GM10248 (cell line): ENCODE measurements at regions not wholly inside any gene's neighbourhood (a gene's known extent, or its start where the extent isn't known, plus 50 kb on each side); places are given as distances from the start of the nearest gene placed in this dataset.
"Not testable (repeated sequence)": the region's sequence is repeated elsewhere in the genome, so short reads cannot be mapped to it uniquely, and the experiment has no call there.

Experiments used
- CTCF ChIA-PET: fragments of 300-600 bp; sonication (Branson Sonifier 250); formaldehyde crosslinking; extraction: SDS; loops from one replicate; lab custom pipeline; 2021; ENCODE audit warnings: antibody characterized with exemption; lab: Yijun Ruan, JAX
- POLR2A ChIA-PET: fragments of 350-650 bp; sonication (Branson Sonifier 250); formaldehyde crosslinking; extraction: SDS; loops from one replicate; lab custom pipeline; 2020; ENCODE audit warnings: antibody characterized with exemption; lab: Yijun Ruan, JAX
- DNase-seq: peaks from one replicate; pipeline ENCODE4 v3.0.0; 2012; ENCODE audit errors: extremely low spot score
- TF ChIP-seq, protein P1 (sequence below): IDR thresholded peaks from 2 replicates; pipeline ENCODE4 v1.5.1; 2012; ENCODE audit warnings: mild to moderate bottlenecking, low read depth; ENCODE audit errors: extremely low read depth, missing control alignments, control extremely low read depth

DNA sequence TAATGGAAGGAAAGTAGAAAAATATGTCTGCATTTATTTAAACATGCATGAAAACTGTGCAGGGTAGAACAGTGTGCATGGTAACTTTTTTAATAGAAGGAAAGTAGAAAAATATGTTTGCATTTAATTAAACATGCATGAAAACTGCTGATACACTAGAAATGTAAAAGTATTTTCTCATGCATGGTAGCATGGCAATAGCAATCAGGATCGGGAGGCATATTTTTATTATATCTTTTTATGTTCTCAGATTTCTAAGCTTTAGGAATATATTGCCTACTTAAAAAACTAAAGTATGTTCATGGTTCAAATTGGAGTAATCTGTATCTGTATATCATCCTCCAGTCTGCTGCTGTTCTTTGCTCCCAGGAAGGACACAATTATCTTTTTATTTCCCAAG lies 1468.9 kb upstream of the GBE1 start:
- POLR2A ChIA-PET = no interaction called here
- TF ChIP-seq, protein P1, sequence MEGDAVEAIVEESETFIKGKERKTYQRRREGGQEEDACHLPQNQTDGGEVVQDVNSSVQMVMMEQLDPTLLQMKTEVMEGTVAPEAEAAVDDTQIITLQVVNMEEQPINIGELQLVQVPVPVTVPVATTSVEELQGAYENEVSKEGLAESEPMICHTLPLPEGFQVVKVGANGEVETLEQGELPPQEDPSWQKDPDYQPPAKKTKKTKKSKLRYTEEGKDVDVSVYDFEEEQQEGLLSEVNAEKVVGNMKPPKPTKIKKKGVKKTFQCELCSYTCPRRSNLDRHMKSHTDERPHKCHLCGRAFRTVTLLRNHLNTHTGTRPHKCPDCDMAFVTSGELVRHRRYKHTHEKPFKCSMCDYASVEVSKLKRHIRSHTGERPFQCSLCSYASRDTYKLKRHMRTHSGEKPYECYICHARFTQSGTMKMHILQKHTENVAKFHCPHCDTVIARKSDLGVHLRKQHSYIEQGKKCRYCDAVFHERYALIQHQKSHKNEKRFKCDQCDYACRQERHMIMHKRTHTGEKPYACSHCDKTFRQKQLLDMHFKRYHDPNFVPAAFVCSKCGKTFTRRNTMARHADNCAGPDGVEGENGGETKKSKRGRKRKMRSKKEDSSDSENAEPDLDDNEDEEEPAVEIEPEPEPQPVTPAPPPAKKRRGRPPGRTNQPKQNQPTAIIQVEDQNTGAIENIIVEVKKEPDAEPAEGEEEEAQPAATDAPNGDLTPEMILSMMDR = no peak
- CTCF ChIA-PET = no interaction called here
- no peak for DNase-seq

DNA sequence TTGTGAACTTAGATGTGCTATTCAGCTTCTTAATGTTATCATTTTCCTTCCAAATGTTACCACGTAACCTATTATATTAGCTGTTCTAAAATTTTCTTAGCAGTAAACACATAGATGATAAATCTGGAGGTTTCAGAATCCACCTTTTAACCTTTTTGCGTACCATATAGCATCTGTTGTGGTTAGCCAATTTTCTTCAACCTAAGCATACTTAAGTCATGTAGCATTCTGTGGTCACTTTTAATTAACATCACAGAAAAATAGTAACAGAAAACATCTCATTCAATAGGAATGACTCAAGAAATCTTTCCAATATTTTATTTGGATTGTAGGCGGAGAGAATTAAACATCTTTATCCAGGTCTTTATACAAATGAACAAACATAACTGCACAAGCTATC lies 1465.3 kb upstream of the GBE1 start:
- TF ChIP-seq, protein P1 = no peak
- DNase-seq = no peak
- POLR2A ChIA-PET = no interaction called here
- CTCF ChIA-PET = no interaction called here

DNA sequence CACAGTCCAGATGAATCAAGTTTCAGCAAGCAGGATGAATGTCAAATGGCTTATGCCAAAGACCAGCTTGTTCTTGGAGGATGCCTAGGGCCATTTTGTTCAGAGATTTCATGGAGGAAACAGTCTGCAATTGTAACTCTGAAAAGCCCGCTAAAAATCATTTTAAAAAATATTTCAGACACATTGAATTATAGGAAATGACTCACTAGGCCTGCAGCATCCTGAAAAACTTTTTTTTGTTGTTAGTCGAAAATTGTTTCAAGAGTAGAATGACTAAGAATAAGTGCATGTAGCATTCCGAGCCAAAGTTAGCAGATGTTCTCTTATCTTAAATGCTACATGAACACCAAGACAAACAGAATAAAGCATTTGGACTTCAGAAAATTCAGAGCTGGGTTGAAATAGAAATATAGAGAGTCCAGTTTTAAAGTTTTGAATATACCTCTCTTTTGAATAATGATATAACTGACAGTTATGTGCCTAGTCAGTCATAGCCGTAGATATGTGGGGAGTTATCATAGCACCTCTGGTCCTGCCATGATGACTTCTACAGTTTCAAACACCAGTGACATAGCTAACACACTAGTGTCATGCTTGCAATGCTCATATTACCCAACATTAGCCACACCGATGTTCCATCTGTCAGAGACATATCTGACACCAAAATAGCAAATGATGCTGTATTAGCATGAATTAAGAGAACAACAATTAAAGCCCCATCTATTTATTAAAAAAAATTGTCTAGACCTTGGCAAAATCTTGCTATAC lies 1462.8 kb upstream of the GBE1 start:
- ChIA-PET CTCF (no interaction called here), POLR2A (no interaction called here)
- no peak for DNase-seq
- TF ChIP-seq, protein P1 = no peak

DNA sequence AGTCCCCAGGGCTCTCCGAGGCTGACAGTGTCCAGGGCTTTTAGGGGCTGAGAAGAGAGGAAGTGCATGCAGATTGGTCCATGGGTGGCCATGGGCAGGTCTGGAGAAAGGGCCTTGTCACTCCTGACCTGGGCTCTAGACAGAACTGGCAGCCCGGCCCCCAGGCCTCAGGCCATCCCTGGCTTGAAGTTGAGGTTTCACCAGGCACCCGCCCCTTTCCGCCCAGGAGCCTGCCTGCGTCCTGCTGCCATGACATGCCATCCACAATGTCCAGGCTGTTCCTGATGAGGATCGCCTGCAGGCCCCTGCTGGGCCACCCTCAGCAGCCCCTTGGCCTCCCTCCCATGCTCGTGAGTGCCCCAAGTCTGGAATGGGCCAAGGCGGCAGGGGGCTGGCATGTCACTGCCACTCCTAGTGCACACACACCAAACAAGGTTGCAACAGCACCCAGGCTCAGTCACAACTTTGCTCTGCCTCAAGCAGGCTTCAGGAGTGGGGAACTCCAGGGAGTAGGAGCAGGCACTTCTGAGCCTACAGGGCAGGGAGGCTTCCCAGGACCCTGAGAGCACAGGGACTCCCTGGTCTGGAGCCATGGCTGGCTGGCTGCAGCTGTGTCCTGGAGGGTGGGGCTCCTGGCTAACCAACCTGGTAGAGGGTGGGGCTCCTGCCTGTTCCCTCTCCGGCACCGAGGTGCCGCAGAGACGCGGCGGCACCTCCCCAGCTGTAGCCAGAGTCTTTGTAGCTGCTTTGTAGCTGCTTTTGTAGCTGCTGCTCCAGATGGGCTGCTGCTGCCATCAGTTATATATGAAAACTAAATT lies 1457.1 kb upstream of the GBE1 start:
- TF ChIP-seq, protein P1 = no peak
- ChIA-PET CTCF (no interaction called here), POLR2A (no interaction called here)
- DNase-seq = no peak

DNA sequence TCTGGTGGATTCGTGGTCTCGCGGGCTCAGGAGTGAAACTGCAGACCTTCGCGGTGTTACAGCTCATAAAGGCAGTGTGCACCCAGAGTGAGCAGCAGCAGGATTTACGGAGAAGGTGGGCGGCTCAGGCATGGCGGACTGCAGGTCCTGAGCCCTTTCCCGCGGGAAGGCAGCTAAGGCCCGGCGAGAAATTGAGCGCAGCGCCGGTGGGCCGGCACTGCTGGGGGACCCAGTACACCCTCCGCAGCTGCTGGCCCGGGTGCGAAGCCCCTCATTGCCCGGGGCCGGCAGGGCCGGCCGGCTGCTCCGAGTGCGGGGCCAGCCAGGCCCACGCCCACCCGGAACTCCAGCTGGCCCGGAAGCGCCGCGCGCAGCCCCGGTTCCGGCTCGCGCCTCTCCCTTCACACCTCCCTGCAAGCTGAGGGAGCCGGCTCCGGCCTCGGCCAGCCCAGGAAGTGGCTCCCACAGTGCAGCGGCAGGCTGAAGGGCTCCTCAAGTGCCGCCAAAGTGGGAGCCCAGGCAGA lies 1456.2 kb upstream of the GBE1 start:
- DNase-seq, POLR2A ChIA-PET: not testable (repeated sequence)
- CTCF ChIA-PET = interaction anchor here (1.0 kb wide), 1 partner anchor 17 kb away, joined by 3 read pairs; no protein-coding TSS in a partner anchor

DNA sequence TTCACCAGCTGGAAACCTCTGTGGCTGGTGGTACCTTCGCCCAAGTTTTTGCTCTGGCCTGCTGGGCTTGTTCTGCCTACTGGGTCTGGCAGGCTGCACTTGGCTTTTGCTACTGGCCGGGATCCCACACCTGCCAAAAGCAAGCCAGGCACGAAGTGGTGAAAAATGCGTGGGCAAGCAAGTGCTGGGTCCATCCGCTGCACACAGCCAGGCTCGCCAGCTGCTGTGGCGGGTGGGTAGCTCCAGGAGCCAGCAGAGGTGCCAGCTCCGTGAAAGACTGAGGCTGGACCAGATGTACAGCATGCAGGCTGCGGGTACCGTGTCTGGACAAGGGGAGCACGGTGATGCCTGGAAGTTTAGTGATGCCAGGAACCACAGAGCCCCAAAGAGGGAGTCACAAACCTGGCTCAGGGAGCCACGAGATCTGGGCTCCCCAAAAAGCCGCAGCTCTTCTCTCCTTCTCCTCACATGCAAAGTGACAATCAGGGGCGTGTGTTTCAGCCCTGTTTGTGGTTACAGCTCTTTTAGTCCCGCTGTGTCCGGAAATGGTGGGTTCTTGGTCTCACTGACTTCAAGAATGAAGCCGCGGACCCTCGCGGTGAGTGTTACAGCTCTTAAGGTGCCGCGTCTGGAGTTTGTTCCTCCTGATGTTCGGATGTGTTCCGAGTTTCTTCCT lies 1455.6 kb upstream of the GBE1 start:
- TF ChIP-seq, protein P1 = no peak
- ChIA-PET CTCF (interaction anchor here (1.0 kb wide), 1 partner anchor 16 kb away, joined by 3 read pairs; no protein-coding TSS in a partner anchor), POLR2A (no interaction called here)
- no peak for DNase-seq
